Hepatic stellate cell (primary cell): ENCODE measurements at regions not wholly inside any gene's neighbourhood (a gene's known extent, or its start where the extent isn't known, plus 50 kb on each side); places are given as distances from the start of the nearest gene placed in this dataset.
"Not testable (repeated sequence)": the region's sequence is repeated elsewhere in the genome, so short reads cannot be mapped to it uniquely, and the experiment has no call there.

Source experiments
- DNase-seq: peaks from one replicate; pipeline ENCODE4 v3.0.0; 2011; ENCODE audit warnings: low spot score

DNA sequence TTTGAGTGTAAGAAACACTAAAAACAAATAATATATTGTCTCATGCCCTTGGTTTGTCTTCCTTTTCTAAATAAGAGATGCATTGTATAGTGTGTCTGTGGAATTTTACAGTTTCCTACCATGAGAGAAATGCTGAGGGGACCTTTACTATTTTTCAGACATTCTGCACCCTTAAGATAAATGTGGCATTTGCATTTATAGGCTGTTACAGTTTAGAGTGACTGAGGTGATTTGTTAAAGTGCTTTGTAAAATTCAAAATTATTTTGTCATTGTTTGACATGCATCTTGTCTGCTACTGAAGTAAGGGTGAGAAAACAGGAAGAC, 78.9 kb upstream of the ZSWIM2 start:
- DNase-seq = no peak

DNA sequence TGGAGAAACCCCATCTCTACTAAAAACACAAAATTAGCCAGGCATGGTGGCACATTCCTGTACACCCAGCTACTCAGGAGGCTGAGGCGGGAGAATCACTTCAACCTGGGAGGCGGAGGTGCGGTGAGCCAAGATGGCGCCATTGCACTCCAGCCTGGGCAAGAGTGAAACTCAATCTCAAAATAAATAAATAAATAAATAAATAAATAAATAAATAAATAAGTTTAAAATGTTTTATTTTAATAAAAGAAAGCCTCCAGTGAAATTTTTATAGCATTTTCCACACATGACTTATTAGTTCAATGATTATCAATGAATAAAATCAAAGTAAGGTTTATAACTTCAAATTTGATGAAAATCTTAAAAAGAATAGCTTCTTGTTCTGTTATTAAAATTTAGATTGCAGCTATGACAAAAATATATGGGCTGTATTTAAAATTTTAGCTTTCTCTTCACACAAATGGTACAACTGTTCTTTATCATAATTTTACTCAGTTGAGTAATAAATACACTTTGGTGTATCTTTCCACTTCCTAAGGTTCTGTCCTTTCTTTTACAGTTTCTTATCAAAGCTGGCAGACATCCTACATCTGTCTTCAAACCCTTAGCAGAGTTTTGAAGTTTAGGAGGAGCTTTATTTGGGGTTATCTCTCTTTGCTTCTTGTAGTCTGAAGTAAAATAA, 78.4 kb upstream of the ZSWIM2 start:
- DNase-seq = no peak

DNA sequence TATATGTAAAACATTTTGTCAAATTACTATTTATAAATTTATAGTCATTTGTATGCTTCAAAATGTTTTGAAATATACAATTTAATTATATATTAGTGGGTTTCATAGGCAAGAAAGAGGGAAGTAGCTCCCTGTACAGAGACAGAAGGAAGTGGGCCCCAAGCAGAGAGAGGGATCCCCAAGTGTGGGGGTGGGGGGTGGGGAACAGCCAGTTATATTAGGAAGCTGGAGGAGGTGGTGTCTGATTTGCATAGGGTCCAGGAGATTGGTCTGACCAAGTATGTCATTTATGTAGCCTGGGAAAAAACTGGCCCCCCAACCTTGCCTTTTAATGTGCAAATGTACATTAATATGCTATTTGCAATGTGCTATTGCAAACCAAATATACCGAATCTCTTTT, 76.5 kb upstream of the ZSWIM2 start:
- no peak for DNase-seq

DNA sequence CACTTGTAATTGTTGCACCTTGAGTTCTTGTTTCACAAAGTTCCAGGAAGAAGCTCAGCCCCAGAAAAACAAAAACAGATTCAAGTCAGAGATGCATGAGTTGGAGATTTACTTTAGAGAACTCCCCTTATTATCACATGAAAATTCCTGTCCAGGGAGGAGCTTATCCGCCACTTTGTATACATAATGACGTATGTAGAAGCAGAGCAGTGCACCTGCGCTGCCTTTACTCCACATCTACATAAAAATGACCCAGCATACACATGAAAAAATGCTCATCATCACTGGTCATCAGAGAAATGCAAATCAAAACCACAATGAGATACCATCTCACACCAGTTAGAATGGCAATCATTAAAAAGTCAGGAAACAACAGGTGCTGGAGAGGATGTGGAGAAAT, 73.3 kb upstream of the ZSWIM2 start:
- not testable (repeated sequence) for DNase-seq

DNA sequence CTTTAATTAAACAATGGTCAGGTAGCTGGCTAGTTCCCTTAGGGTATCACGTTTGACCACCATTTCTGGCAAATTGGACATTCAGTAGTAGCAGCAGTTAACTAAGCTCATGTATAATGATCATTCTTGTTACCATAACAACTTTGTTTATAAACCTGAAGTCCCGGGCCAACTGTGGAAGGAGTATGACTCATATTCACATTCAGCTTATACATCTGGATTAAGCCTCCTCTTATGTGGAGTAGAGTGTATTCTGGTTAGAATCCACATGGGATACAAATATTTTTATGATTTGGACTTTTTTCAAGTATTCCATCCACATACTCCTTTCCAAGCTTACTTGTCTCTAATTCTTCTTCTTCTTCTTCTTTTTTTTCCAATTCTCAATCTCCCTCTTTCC, 70.3 kb upstream of the ZSWIM2 start:
- peak; percentile 42 for DNase-seq

DNA sequence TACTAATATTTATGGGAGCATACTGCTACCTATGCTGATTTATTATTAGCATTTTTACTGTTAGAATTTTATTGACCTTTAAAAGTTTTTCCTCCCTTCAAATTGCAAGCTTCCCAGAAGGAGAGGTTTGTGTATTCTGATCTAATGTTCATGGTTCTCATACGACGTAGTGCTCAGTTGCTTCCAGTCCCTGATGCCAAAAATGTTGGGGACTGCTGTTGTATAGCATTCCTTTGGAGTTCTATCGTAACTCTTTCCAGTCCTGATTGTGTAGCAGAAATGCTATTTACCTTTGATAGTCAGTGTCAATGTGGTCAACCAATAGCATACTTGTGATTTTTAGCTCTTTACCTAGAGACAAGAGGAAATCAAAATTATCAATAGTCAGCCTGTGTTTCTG, 69.5 kb upstream of the ZSWIM2 start:
- no peak for DNase-seq

DNA sequence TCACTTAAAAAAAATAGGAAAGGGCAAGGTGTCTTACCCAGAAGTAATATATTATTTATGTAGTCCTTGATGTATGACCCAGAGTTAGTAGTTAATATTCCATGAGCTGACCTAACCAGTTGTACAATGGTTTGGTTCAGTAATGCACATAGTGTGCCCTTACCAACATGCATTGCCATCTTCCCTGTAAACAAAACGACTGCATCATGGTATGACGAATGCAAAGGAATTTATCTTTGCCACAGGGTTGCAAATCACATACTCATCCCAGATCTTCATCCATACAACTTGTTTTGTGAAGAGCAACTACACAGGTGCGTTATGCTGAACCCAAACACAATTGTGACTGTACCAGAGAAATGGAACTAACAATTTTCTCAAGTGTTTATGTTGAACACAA, 68.9 kb upstream of the ZSWIM2 start:
- no peak for DNase-seq

DNA sequence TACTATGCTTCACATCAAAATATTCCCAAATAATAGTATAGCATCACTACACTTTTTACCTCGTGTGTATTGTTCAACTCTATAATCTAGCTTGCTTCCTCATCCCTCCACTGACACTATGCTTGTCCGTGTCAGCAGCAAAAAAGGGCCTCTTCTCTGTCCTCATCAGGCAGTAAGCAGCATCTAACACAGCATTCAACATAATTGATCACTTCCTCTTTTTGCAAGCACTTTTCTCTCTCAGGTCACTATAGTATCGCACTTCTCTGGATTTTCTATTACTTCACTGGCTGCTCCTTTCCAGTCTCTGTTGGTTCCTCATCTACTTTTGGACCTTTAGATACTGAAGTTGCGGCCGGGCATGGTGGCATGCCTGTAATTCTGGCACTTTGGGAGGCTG, 64.9 kb upstream of the ZSWIM2 start:
- no peak for DNase-seq

DNA sequence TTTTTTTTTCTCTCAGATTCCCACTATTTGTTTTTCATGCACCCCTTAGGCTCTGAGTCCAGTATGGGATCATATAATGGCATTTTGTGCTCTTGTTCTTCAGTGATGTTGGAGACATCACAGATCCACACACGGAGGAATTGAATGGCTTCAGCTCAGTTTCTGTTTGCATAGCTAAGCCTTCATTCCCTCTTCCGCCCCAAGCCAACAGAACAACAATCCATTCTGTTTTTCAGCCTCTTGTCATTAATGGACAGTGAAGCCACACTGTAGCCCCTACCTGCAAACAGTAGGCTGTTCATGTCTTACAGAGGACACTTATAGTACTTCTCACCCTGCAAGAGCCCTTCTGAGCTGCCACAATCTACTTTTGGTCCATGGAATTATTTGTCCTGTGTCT, 64.0 kb upstream of the ZSWIM2 start:
- DNase-seq = no peak

DNA sequence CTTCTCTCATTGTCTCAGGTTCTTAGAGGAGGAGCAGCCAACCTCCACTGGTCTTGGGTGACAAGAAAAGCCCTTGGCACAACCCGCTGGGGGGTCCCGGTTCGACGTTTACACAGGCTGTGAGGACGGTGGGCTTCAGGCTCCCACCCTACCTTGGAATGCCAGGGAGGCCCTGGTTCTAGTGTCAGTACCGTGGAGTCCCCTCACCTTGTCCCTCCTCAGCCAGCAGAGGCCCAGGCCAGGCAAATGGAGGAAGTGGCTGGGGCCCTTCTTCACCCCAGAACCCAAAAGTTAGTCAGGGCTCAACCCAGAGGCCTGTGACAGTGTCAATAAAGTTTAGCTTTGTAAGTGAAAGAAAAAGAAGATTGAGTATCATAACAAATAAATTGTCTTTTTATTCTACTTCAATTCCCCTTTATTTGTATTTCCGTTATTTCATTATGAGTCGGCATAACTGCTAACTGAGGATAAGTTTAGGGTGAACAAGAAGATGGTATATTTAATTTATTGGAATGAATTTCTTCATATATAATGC, 62.6 kb upstream of the ZSWIM2 start:
- DNase-seq = no peak

DNA sequence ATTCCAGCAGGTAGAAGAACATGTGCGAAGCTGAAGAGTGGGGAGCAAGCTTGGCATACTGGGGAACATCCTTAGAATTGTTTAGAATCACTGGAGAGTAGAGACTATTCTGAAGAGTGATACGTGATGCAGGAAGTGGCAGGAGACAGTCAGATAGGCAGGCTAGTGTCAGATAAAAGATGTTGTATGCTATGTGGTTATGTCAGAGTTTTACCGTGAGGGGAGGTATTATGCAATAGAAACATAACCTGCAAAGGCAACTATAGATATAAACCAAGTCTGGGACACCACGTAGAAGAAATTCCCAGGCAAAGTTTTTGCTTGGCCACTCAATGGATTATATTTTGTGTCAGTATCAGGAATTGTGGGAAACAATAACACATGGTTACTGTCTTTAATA, 62.0 kb upstream of the ZSWIM2 start:
- DNase-seq = no peak

DNA sequence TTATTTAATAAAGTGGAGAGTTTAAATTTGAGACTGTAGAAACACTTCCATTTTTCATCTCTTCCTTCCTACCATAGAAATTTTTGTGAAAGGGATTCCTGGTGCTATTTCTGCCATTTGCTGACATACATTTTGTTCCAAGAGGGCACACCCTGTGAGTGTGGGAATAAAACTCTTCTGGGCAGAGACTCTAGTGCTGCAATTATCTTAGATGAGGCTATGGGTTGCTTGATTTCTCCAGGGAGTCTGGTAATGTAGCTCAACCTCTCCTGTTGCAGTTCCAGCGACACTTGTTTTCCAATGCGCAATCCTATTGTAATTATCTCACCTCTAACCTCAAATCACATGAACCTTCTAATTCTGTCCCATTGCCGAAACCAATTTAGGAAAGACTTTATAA, 60.1 kb upstream of the ZSWIM2 start:
- DNase-seq = no peak

DNA sequence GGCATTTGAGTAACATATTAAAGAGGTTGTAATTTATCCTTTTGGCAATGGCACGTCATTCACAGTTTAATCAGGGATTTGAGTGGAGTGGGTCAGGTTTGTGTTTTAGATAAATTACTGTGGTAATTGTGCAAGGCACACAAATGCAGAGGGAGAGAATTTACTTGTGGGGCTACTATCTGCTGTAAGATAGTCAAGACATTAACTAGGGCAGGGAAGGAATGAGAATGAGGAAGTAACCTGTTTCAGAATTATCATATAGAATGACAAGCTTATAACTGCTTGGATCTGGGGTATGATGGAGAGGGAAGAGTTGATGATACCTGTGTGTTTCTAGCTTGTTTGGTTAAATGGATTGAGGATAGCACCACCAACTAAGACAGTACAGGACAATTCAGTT, 58.9 kb upstream of the ZSWIM2 start:
- DNase-seq = no peak

DNA sequence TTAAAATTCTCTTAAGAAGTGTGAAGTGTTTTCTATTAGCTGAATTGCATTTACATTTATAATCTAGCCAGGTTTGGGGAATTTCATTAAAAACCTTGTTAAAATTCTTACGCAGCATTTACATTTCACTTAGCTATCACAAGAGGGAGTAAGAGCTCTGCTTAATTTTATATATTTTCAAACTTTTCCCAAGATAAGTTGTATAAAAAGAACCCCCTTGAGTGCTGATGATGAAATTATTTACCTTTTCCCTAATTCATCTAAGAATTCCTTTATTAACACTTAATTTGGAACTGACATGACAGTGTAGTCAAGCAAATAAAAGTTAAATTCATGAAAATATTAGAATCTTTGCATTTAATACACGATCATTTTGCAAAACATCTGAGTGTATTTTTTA, 54.2 kb upstream of the ZSWIM2 start:
- DNase-seq = no peak
